OCI-LY7 (cell line): ENCODE measurements at regions not wholly inside any gene's neighbourhood (a gene's known extent, or its start where the extent isn't known, plus 50 kb on each side); places are given as distances from the start of the nearest gene placed in this dataset.

Source experiments
- BruUV-seq: library from RNA; stranded (reverse); fragments of 400-500 nt; replicated peaks from 2 replicates; lab custom pipeline; 2021; lab: Mats Ljungman, UMichigan
- CTCF ChIA-PET: fragments of 300-600 bp; sonication (Branson Sonifier 250); formaldehyde crosslinking; loops from one replicate; lab custom pipeline; 2022; ENCODE audit warnings: antibody characterized with exemption; ENCODE audit not compliant: unreplicated experiment; lab: Charles Lee
- POLR2A ChIA-PET: fragments of 300-600 bp; sonication (Branson Sonifier 250); formaldehyde crosslinking; loops from one replicate; lab custom pipeline; 2022; ENCODE audit warnings: antibody characterized with exemption; lab: Charles Lee
- DNase-seq: peaks from one replicate; pipeline ENCODE4 v3.0.0-alpha.2; 2015; ENCODE audit warnings: low spot score
- H2AFZ ChIP-seq: fragments of 200-600 bp; sonication (generic), shearing (Covaris generic); 2 replicates; pipeline ENCODE4 v1.6.1; 2014; ENCODE audit warnings: mild to moderate bottlenecking, antibody characterized with exemption, low read length, moderate library complexity
- H3K27ac ChIP-seq: fragments of 200-600 bp; sonication (generic); 2 replicates; pipeline ENCODE4 v1.5.1; 2014; ENCODE audit warnings: mixed run types, low read depth, mild to moderate bottlenecking, moderate library complexity, low read length, inconsistent platforms; ENCODE audit not compliant: poor library complexity, severe bottlenecking
- H3K36me3 ChIP-seq: fragments of 200-600 bp; sonication (generic); 2 replicates; pipeline ENCODE4 v1.6.1; 2014; ENCODE audit warnings: mild to moderate bottlenecking, antibody characterized with exemption, low read length, moderate library complexity, mixed read lengths; ENCODE audit not compliant: insufficient read depth
- H3K4me1 ChIP-seq: fragments of 200-600 bp; sonication (generic); 2 replicates; pipeline ENCODE4 v1.5.1; 2014; ENCODE audit warnings: mild to moderate bottlenecking, low read length; ENCODE audit not compliant: insufficient read depth, poor library complexity, severe bottlenecking
- H3K4me2 ChIP-seq: fragments of 200-600 bp; sonication (generic); 2 replicates; pipeline ENCODE4 v1.6.1; 2014; ENCODE audit warnings: mild to moderate bottlenecking, low read length
- H3K4me3 ChIP-seq: fragments of 200-600 bp; sonication (generic); 2 replicates; pipeline ENCODE4 v1.5.1; 2014; ENCODE audit warnings: mild to moderate bottlenecking, low read depth, low read length; ENCODE audit not compliant: poor library complexity, severe bottlenecking
- H3K79me2 ChIP-seq: fragments of 200-600 bp; sonication (generic); 2 replicates; pipeline ENCODE4 v1.6.1; 2016; ENCODE audit warnings: low read depth, mild to moderate bottlenecking, low read length, moderate library complexity, mixed read lengths; ENCODE audit not compliant: insufficient read depth
- H3K9me2 ChIP-seq: fragments of 200-600 bp; sonication (generic); 2 replicates; pipeline ENCODE4 v1.6.1; 2016; ENCODE audit warnings: mild to moderate bottlenecking, low read length, mixed read lengths; ENCODE audit not compliant: insufficient read depth
- H3K9me3 ChIP-seq: fragments of 200-600 bp; sonication (generic); 2 replicates; pipeline ENCODE4 v1.6.1; 2014; ENCODE audit warnings: mild to moderate bottlenecking, mixed run types, low read length, mixed read lengths
- H4K20me1 ChIP-seq: fragments of 200-600 bp; sonication (generic); 2 replicates; pipeline ENCODE4 v1.6.1; 2014; ENCODE audit warnings: mild to moderate bottlenecking, antibody characterized with exemption, low read length, moderate library complexity, mixed read lengths; ENCODE audit not compliant: insufficient read depth
- EZH2phosphoT487 ChIP-seq: fragments of 200-600 bp; sonication (generic); IDR thresholded peaks from 2 replicates; pipeline ENCODE4 v1.6.1; 2018; ENCODE audit warnings: low read depth, borderline replicate concordance, mild to moderate bottlenecking, mixed run types, antibody characterized with exemption, low read length, moderate library complexity, mixed read lengths
- intact Hi-C: fragments of 100-400 bp; cut with micrococcal nuclease; formaldehyde crosslinking; loops from one replicate; pipeline ENCODE4 v1.10.0; 2022; ENCODE audit not compliant: unreplicated experiment
- TF ChIP-seq, protein P1 (sequence below): fragments of 200-600 bp; sonication (generic); conservative IDR thresholded peaks from 2 replicates; pipeline ENCODE4 v1.5.1; 2014; ENCODE audit warnings: mild to moderate bottlenecking, antibody characterized with exemption, low read length, moderate library complexity, mixed read lengths

DNA sequence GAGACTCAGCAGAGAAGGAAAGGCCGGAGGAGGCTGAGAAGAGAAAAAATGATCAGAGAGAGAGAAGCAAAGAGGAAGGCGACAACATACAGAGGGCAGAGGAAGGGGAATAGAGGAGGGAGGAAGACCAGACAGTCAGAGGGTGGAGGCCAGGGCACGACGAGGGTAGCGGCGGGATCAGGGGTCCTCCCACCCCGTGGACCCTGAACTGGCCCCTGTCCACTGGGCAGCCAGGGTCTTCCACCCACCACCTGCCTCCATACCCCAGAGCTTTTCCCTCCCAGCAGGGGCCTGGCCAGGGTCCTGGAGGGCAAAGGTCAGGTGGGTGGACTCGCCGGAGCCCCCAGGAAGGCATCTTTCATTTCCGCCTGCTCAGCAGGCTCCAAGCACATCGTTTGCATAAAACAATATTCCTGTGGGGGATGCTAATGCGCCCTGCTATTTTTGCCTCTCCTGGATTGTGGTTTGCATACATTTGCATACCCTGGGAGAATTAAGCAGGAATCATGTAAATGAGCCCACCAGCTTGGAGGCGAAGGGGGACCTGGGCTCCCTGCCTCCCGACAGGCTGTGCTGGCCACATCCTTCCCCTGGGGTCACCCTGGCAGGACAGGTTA lies 394.1 kb downstream of the MN1 start:
- no peak for TF ChIP-seq EZH2phosphoT487
- TF ChIP-seq, protein P1, sequence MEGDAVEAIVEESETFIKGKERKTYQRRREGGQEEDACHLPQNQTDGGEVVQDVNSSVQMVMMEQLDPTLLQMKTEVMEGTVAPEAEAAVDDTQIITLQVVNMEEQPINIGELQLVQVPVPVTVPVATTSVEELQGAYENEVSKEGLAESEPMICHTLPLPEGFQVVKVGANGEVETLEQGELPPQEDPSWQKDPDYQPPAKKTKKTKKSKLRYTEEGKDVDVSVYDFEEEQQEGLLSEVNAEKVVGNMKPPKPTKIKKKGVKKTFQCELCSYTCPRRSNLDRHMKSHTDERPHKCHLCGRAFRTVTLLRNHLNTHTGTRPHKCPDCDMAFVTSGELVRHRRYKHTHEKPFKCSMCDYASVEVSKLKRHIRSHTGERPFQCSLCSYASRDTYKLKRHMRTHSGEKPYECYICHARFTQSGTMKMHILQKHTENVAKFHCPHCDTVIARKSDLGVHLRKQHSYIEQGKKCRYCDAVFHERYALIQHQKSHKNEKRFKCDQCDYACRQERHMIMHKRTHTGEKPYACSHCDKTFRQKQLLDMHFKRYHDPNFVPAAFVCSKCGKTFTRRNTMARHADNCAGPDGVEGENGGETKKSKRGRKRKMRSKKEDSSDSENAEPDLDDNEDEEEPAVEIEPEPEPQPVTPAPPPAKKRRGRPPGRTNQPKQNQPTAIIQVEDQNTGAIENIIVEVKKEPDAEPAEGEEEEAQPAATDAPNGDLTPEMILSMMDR = no peak
- Histone ChIP-seq H3K4me2 (no peak overlapping the region), H3K4me3 (no peak overlapping the region), H3K9me3 (no peaks in the 10 kb centered on the region), H3K9me2 (no peaks in the 10 kb centered on the region), H4K20me1 (no peaks in the 10 kb centered on the region), H3K79me2 (no peaks in the 10 kb centered on the region), H2AFZ (no peak overlapping the region), H3K36me3 (no peaks in the 10 kb centered on the region), H3K27ac (no peak overlapping the region), H3K4me1 (no peaks in the 10 kb centered on the region)
- intact Hi-C loops = loop anchor here (5.0 to 10.0 kb wide), 2 partner anchors 387 to 600 kb away; no protein-coding TSS in a partner anchor
- no TSS peak for BruUV-seq
- ChIA-PET CTCF (no interaction called here), POLR2A (interaction anchor here (0.6 kb wide), 1 partner anchor 440 kb away, joined by 3 read pairs; no protein-coding TSS in a partner anchor)
- DNase-seq = no peak

DNA sequence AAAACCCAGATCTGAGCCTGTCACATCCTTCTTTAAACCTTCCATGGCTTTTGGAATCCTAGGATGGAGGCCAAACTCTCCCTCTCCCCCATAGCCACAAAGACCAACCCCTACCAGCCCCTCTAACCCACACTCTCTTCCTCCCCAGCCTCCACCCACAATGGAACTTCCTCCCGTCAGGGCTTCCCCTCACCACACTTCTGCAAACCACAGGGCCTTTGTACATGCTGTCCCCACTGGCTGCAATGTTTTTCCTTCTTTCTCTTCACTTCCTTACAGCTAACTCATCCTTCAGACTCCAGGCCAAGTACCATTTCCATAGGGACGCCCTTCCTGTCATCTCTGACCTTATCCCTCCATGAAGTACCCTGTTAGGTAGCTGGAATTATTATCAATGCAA lies 393.5 kb downstream of the MN1 start:
- Histone ChIP-seq H3K4me1 (no peaks in the 10 kb centered on the region), H3K4me2 (no peak overlapping the region), H3K36me3 (no peaks in the 10 kb centered on the region), H3K27ac (no peak overlapping the region), H2AFZ (no peak overlapping the region), H4K20me1 (no peaks in the 10 kb centered on the region), H3K9me3 (no peaks in the 10 kb centered on the region), H3K79me2 (no peaks in the 10 kb centered on the region), H3K4me3 (no peak overlapping the region), H3K9me2 (no peaks in the 10 kb centered on the region)
- DNase-seq = no peak
- no TSS peak for BruUV-seq
- intact Hi-C loops = loop anchor here (5.0 to 10.0 kb wide), 2 partner anchors 387 to 599 kb away; no protein-coding TSS in a partner anchor
- TF ChIP-seq, protein P1 = no peak
- no peak for TF ChIP-seq EZH2phosphoT487
- ChIA-PET POLR2A (interaction anchor here (0.6 kb wide), 1 partner anchor 439 kb away, joined by 3 read pairs; no protein-coding TSS in a partner anchor), CTCF (no interaction called here)

DNA sequence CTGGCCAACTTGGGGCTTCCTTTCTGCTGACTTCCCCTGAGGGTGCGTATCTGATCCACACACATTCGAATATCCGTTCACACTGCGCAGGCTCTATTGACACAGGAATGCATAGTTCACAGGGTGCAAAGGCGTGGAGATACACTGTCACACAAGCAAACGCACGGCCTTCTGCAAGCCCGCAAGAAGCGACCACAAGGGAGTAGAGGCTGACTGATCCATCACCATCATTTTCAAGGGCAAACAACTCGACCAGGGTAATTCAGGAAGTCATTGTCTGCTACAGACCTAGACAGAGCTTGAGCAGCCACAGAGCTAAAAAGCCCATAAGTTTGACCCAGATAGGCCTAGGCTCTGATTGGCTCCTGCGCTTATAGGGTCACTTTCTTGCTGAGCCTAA lies 392.3 kb downstream of the MN1 start:
- Histone ChIP-seq H4K20me1 (no peaks in the 10 kb centered on the region), H3K4me2 (no peak overlapping the region), H3K9me3 (no peaks in the 10 kb centered on the region), H3K4me1 (no peaks in the 10 kb centered on the region), H3K27ac (no peak overlapping the region), H2AFZ (no peak overlapping the region), H3K9me2 (no peaks in the 10 kb centered on the region), H3K79me2 (no peaks in the 10 kb centered on the region), H3K4me3 (no peak overlapping the region), H3K36me3 (no peaks in the 10 kb centered on the region)
- ChIA-PET CTCF (interaction anchor here (0.6 kb wide), 2 partner anchors 8 to 166 kb away, joined by 3 to 4 read pairs; no protein-coding TSS in a partner anchor), POLR2A (interaction anchor here (0.6 kb wide), 2 partner anchors 9 to 523 kb away, joined by 3 read pairs; no protein-coding TSS in a partner anchor)
- BruUV-seq = no TSS peak
- intact Hi-C loops = loop anchor here (5.0 to 10.0 kb wide), 2 partner anchors 386 to 598 kb away; no protein-coding TSS in a partner anchor
- no peak for TF ChIP-seq EZH2phosphoT487
- DNase-seq = no peak
